HepG2 (cell line): ENCODE measurements at regions not wholly inside any gene's neighbourhood (a gene's known extent, or its start where the extent isn't known, plus 50 kb on each side); places are given as distances from the start of the nearest gene placed in this dataset.

ENCODE experiments used
- CCDC6 ChIP-seq: sonication (generic); formaldehyde crosslinking; IDR thresholded peaks from 2 replicates; pipeline ENCODE4 v1.8.1; 2022; ENCODE audit warnings: mild to moderate bottlenecking, missing genetic modification reagents, moderate library complexity
- DMAP1 ChIP-seq: IDR thresholded peaks from 2 replicates; pipeline ENCODE4 v1.6.1; 2016
- HMGXB4 ChIP-seq, 2 experiments: sonication (generic) in 1 of 2; formaldehyde crosslinking in 1 of 2; IDR thresholded peaks; 2 replicates each; pipeline versions ENCODE4 v1.4.0 to v1.6.1; 2018 to 2020; ENCODE audit warnings: missing genetic modification reagents in 2 of 2, borderline replicate concordance in 1 of 2, low read depth in 1 of 2, mild to moderate bottlenecking in 1 of 2, missing biosample characterization in 1 of 2
- HOMEZ ChIP-seq: IDR thresholded peaks from 2 replicates; pipeline ENCODE4 v1.6.1; 2016; ENCODE audit warnings: low read depth
- NAIF1 ChIP-seq: sonication (generic); formaldehyde crosslinking; IDR thresholded peaks from 2 replicates; pipeline ENCODE4 v1.5.0; 2020; ENCODE audit warnings: mild to moderate bottlenecking, missing genetic modification reagents, borderline replicate concordance
- NR2F1 ChIP-seq, 2 experiments: fragments of 450-650 bp in 1 of 2; formaldehyde crosslinking in 1 of 2; IDR thresholded peaks; 2 replicates each; pipeline versions ENCODE4 v1.5.0 to v1.6.1; 2016 to 2020; ENCODE audit warnings: mild to moderate bottlenecking in 1 of 2, missing compliant biosample characterization in 1 of 2, missing genetic modification reagents in 1 of 2, moderate library complexity in 1 of 2
- PATZ1 ChIP-seq: sonication (generic); formaldehyde crosslinking; IDR thresholded peaks from 2 replicates; pipeline ENCODE4 v1.4.0; 2020; ENCODE audit warnings: missing genetic modification reagents
- PHF8 ChIP-seq: sonication (generic); formaldehyde crosslinking; IDR thresholded peaks from 2 replicates; pipeline ENCODE4 v1.5.0; 2020; ENCODE audit warnings: missing genetic modification reagents
- PITX1 ChIP-seq: sonication (generic); formaldehyde crosslinking; IDR thresholded peaks from 2 replicates; pipeline ENCODE4 v1.5.1; 2020; ENCODE audit warnings: mild to moderate bottlenecking, missing genetic modification reagents
- RELA ChIP-seq: sonication (generic); formaldehyde crosslinking; IDR thresholded peaks from 2 replicates; pipeline ENCODE4 v1.4.0; 2020; ENCODE audit warnings: missing genetic modification reagents
- SAFB2 ChIP-seq: sonication (generic); formaldehyde crosslinking; IDR thresholded peaks from 2 replicates; pipeline ENCODE4 v1.5.1; 2020; ENCODE audit warnings: missing genetic modification reagents, low read depth, mild to moderate bottlenecking, borderline replicate concordance
- YEATS2 ChIP-seq: sonication (generic); formaldehyde crosslinking; IDR thresholded peaks from 2 replicates; pipeline ENCODE4 v1.4.0; 2020; ENCODE audit warnings: missing genetic modification reagents, borderline replicate concordance
- ZFY ChIP-seq: sonication (generic); formaldehyde crosslinking; IDR thresholded peaks from 2 replicates; pipeline ENCODE4 v1.4.0; 2020; ENCODE audit warnings: missing genetic modification reagents
- ZNF224 ChIP-seq: sonication (generic); formaldehyde crosslinking; IDR thresholded peaks from 2 replicates; pipeline ENCODE4 v1.5.0; 2020; ENCODE audit warnings: mild to moderate bottlenecking, missing genetic modification reagents
- ZNF280B ChIP-seq: sonication (generic); formaldehyde crosslinking; IDR thresholded peaks from 2 replicates; pipeline ENCODE4 v1.5.0; 2020; ENCODE audit warnings: missing genetic modification reagents, mild to moderate bottlenecking, borderline replicate concordance
- ZNF589 ChIP-seq: sonication (generic); formaldehyde crosslinking; conservative IDR thresholded peaks from 2 replicates; pipeline ENCODE4 v1.8.0; 2022; ENCODE audit warnings: mild to moderate bottlenecking, moderate library complexity, missing genetic modification reagents
- ZNF616 ChIP-seq: sonication (generic); formaldehyde crosslinking; IDR thresholded peaks from 2 replicates; pipeline ENCODE4 v1.5.0; 2020; ENCODE audit warnings: low read depth, mild to moderate bottlenecking, missing genetic modification reagents
- ZNF782 ChIP-seq: sonication (generic); formaldehyde crosslinking; IDR thresholded peaks from 2 replicates; pipeline ENCODE4 v1.4.0; 2020; ENCODE audit warnings: missing genetic modification reagents, mild to moderate bottlenecking, borderline replicate concordance

GRCh38 chr20:47428851-47429336 is 72.4 kb upstream of the ZMYND8 start (continued):
- no peak for TF ChIP-seq ZNF280B
- no peak for TF ChIP-seq ZNF616
- TF ChIP-seq YEATS2 (CRISPR knock-in tag): no peak; the same call in 1 of the 2 replicates
- TF ChIP-seq PITX1 (CRISPR knock-in tag): peak; percentile 60; the same call in 1 of the 2 replicates
- no peak for TF ChIP-seq SAFB2 (CRISPR knock-in tag)
- TF ChIP-seq RELA (CRISPR knock-in tag): 0 out of 2 replicates have a peak, but pooled peaks have one; percentile 44
- TF ChIP-seq ZNF782 (CRISPR knock-in tag): no peak
- TF ChIP-seq ZFY (CRISPR knock-in tag): peak; percentile 33
- no peak for TF ChIP-seq HOMEZ
- TF ChIP-seq DMAP1: peak; percentile 60; the same call in 1 of the 2 replicates
- TF ChIP-seq ZNF224 (CRISPR knock-in tag): 0 out of 2 replicates have a peak, but pooled peaks have one; percentile 63
- TF ChIP-seq CCDC6: no peak
- TF ChIP-seq NAIF1 (CRISPR knock-in tag): no peak
- TF ChIP-seq PATZ1: peak; percentile 80
- TF ChIP-seq NR2F1 (CRISPR knock-in tag; IDR thresholded peaks at IDR 0.05): peak in 1 of 2 experiments; percentile 44; a peak in 1 of 4 replicates
- no peak for TF ChIP-seq ZNF589 (CRISPR knock-in tag)
- peak; percentile 27; the same call in 1 of the 2 replicates for TF ChIP-seq PHF8 (CRISPR knock-in tag)
- TF ChIP-seq HMGXB4 (CRISPR knock-in tag; IDR thresholded peaks at IDR 0.05; ENCODE audit: borderline replicate concordance in 1 of 2, low read depth in 1 of 2): no peak
